Lower lobe of right lung (tissue), 2 donors: ENCODE measurements at regions not wholly inside any gene's neighbourhood (a gene's known extent, or its start where the extent isn't known, plus 50 kb on each side); places are given as distances from the start of the nearest gene placed in this dataset.

Experiments used
- ATAC-seq, 2 donors: fragments of 200-7000 bp; cut with Tn5 transposase; one replicate each; pipeline ENCODE4 v1.9.1; 2020 to 2022; ENCODE audit warnings: mild to moderate bottlenecking in 2 of 2, moderate library complexity in 2 of 2
- DNase-seq: peaks from one replicate; pipeline ENCODE4 v3.0.0-alpha.2; 2020
- H3K27ac ChIP-seq: fragments of 200-600 bp; one replicate; pipeline ENCODE4 v1.8.0; 2022
- H3K27me3 ChIP-seq: fragments of 200-600 bp; one replicate; pipeline ENCODE4 v1.8.0; 2022; ENCODE audit warnings: low read depth
- H3K36me3 ChIP-seq: fragments of 200-600 bp; one replicate; pipeline ENCODE4 v1.8.0; 2022; ENCODE audit warnings: mild to moderate bottlenecking
- H3K4me1 ChIP-seq: fragments of 200-600 bp; one replicate; pipeline ENCODE4 v1.8.0; 2022
- H3K4me3 ChIP-seq: fragments of 200-600 bp; one replicate; pipeline ENCODE4 v1.8.0; 2022; ENCODE audit warnings: mild to moderate bottlenecking
- H3K9me3 ChIP-seq: fragments of 200-600 bp; one replicate; pipeline ENCODE4 v1.8.0; 2022
- intact Hi-C: fragments of 100-400 bp; cut with DNase I; formaldehyde crosslinking; loops from one replicate; pipeline ENCODE4 v1.11.0; 2022
- TF ChIP-seq, protein P1 (sequence below): fragments of 200-600 bp; IDR thresholded peaks from one replicate; pipeline ENCODE4 v1.8.0; 2022; ENCODE audit warnings: antibody characterized with exemption, mild to moderate bottlenecking
- donor health status: DM: no; HTN: yes; CAD: no; lungs with severe emphysema.

DNA sequence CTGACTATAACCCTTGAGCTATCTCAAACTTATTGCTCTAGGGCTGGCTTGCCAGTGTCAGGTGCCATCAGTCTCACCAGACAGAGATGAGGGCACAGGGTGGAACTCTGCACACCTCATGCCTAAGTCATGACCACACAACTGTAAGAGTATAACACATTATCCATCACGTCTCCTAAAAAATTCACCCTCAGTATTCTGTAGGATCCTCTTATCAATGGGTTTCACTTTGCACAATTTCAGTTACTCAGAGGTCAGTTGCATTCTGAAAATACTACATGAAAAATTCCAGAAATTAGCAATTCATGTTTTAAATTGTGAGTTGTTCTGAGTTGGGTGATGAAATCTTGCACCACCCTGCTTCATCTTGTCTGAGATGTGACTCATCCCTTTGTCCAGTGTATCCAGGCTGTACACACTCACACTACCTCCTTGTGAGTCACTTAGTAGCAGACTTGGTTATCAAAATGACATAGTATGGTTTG lies 690.9 kb upstream of the CDH18 start:
- DNase-seq (no peak), ATAC-seq (no peak)
- intact Hi-C loops = no loop called here
- Histone ChIP-seq H3K4me3 (no peak overlapping the region), H3K36me3 (no peaks in the 10 kb centered on the region), H3K9me3 (no peaks in the 10 kb centered on the region), H3K27ac (no peak overlapping the region), H3K27me3 (no peaks in the 10 kb centered on the region), H3K4me1 (no peaks in the 10 kb centered on the region)
- TF ChIP-seq, protein P1, sequence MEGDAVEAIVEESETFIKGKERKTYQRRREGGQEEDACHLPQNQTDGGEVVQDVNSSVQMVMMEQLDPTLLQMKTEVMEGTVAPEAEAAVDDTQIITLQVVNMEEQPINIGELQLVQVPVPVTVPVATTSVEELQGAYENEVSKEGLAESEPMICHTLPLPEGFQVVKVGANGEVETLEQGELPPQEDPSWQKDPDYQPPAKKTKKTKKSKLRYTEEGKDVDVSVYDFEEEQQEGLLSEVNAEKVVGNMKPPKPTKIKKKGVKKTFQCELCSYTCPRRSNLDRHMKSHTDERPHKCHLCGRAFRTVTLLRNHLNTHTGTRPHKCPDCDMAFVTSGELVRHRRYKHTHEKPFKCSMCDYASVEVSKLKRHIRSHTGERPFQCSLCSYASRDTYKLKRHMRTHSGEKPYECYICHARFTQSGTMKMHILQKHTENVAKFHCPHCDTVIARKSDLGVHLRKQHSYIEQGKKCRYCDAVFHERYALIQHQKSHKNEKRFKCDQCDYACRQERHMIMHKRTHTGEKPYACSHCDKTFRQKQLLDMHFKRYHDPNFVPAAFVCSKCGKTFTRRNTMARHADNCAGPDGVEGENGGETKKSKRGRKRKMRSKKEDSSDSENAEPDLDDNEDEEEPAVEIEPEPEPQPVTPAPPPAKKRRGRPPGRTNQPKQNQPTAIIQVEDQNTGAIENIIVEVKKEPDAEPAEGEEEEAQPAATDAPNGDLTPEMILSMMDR = no peak

DNA sequence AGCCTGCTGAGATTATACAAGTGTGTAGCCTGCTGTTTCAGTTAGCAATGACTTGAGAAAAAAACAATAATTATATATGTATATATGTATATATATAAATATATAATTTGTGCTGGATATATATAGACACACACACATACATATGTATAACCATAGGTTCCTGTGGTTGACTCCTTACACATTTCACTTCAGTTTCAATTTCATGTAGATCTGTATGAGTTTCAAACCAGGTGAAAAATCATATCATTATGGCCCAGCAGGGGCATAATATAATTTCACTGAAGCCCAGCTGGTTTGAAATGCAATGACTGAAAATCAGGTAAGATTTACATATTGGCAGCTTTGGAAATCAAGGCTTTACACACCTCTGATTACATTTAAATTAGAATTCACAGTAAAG lies 690.4 kb upstream of the CDH18 start:
- Histone ChIP-seq H3K4me1 (no peaks in the 10 kb centered on the region), H3K4me3 (no peak overlapping the region), H3K9me3 (no peaks in the 10 kb centered on the region), H3K27me3 (no peaks in the 10 kb centered on the region), H3K27ac (no peak overlapping the region), H3K36me3 (no peaks in the 10 kb centered on the region)
- TF ChIP-seq, protein P1 = no peak
- intact Hi-C loops = no loop called here
- ATAC-seq = no peak
- DNase-seq = no peak

DNA sequence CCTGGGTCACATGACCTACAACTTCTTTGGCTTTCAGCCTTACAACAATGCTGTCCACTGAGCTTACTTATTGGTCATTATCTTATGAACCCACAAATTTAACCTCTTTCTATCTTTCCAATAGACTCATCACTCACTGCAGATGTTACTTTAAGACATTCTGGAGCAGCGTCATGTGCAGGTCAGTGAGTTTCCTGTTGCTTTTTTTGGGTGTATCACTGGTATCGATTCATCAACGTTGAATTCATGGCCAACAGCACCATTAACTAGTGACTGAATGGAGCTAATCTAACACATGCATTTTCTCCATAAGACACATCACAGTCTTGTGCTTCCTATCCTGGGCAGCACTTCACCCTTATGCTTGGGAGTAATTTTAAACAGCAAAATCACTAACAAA lies 672.6 kb upstream of the CDH18 start:
- Histone ChIP-seq H3K36me3 (no peaks in the 10 kb centered on the region), H3K4me3 (no peak overlapping the region), H3K4me1 (no peaks in the 10 kb centered on the region), H3K9me3 (no peaks in the 10 kb centered on the region), H3K27me3 (no peaks in the 10 kb centered on the region), H3K27ac (no peak overlapping the region)
- TF ChIP-seq, protein P1 = no peak
- intact Hi-C loops = no loop called here
- no peak for ATAC-seq
- no peak for DNase-seq

DNA sequence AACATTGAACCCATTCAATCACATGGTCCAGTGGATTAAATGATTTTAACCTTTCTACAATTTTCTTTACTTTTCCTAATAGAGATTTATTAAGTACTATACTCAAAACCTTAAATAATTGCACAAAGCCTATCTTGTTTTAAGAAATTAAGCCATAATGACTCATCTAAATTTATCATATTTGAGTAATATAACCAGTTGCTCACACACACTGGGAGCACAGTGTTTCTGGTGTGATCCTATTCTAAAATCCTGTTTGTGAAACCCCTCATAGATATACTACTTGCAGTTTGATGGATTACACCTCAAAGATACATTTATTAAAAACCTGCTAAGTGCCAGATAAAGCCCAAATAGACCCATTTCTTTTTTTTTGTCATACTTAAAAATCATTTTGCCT lies 668.3 kb upstream of the CDH18 start:
- Histone ChIP-seq H3K4me3 (no peak overlapping the region), H3K4me1 (no peaks in the 10 kb centered on the region), H3K36me3 (no peaks in the 10 kb centered on the region), H3K27me3 (no peaks in the 10 kb centered on the region), H3K9me3 (no peaks in the 10 kb centered on the region), H3K27ac (no peak overlapping the region)
- intact Hi-C loops = no loop called here
- DNase-seq = no peak
- no peak for ATAC-seq
- TF ChIP-seq, protein P1 = no peak

DNA sequence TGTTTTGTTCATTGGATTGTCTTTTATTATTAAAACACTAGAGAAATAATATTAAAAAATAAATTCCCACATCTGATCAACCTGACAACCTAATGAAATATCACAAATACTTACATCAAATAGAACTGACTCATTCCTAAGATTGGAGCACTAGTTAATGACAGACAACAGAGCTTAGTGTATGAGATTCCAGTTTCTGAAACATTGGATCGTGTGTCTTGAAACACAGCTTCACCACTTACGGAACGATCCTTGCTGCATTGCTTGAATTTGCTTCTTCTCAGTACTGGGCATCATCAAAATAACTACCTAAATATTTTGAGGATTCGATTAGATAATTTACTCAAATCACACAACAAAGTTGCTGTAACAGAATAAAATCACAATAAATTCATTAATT lies 667.2 kb upstream of the CDH18 start:
- TF ChIP-seq, protein P1 = no peak
- Histone ChIP-seq H3K4me3 (no peak overlapping the region), H3K36me3 (no peaks in the 10 kb centered on the region), H3K27me3 (no peaks in the 10 kb centered on the region), H3K27ac (no peak overlapping the region), H3K4me1 (no peaks in the 10 kb centered on the region), H3K9me3 (peaks cover 3% of the 10 kb centered on the region)
- no peak for ATAC-seq
- no peak for DNase-seq
- intact Hi-C loops = no loop called here

DNA sequence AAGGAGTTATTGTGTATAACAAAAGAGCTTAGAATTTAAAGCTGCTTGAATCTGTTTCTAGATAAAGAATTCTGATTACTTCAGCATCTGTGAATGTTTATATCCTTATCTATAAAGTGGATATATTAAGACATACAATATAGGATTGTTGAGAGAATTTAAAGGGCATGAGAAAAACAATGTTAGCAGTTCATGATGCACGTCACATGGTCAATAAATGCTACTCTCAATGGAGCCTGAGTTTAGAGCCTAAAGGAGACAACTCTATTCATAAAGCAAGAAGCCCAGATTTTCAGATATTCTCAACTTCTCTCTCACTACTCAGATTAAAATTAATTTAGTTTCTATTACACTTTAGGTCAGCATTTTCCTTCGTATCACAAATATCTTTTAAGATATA lies 666.7 kb upstream of the CDH18 start:
- H3K9me3 ChIP-seq = peaks cover 3% of the 10 kb centered on the region
- DNase-seq (no peak), ATAC-seq (no peak)
- H3K36me3 ChIP-seq = no peaks in the 10 kb centered on the region
- H3K4me3 ChIP-seq = no peak overlapping the region
- no peaks in the 10 kb centered on the region for H3K27me3 ChIP-seq
- H3K4me1 ChIP-seq = no peaks in the 10 kb centered on the region
- H3K27ac ChIP-seq = no peak overlapping the region
- intact Hi-C loops = no loop called here
- TF ChIP-seq, protein P1 = no peak
